Osteoblast (primary cell): ENCODE measurements at regions not wholly inside any gene's neighbourhood (a gene's known extent, or its start where the extent isn't known, plus 50 kb on each side); places are given as distances from the start of the nearest gene placed in this dataset.
A peak's percentile ranks its signal among the peaks of the same experiment; 100 is the strongest.

Experiments
- DNase-seq: peaks from one replicate; pipeline ENCODE4 v3.0.0; 2011; ENCODE audit warnings: low spot score, mixed read lengths; ENCODE audit not compliant: insufficient read length; ENCODE audit errors: missing footprints
- H2AFZ ChIP-seq: 2 replicates; pipeline ENCODE4 v1.6.0; 2011; ENCODE audit warnings: mild to moderate bottlenecking, low read length
- H3K27ac ChIP-seq: 2 replicates; pipeline ENCODE4 v1.5.1; 2011; ENCODE audit warnings: mild to moderate bottlenecking, low read depth, low read length, moderate library complexity
- H3K27me3 ChIP-seq: 2 replicates; pipeline ENCODE4 v1.6.0; 2012; ENCODE audit warnings: mild to moderate bottlenecking, control low read depth, inconsistent platforms, low read length, moderate library complexity; ENCODE audit not compliant: insufficient read depth
- H3K36me3 ChIP-seq: 2 replicates; pipeline ENCODE4 v1.5.1; 2011; ENCODE audit warnings: mild to moderate bottlenecking, low read length, control low read depth, moderate library complexity; ENCODE audit not compliant: insufficient read depth
- H3K4me1 ChIP-seq: 2 replicates; pipeline ENCODE4 v1.5.1; 2011; ENCODE audit warnings: mild to moderate bottlenecking, low read length, control low read depth, moderate library complexity; ENCODE audit not compliant: insufficient read depth
- H3K4me2 ChIP-seq: 2 replicates; pipeline ENCODE4 v1.6.0; 2011; ENCODE audit warnings: mild to moderate bottlenecking, low read length; ENCODE audit not compliant: insufficient read depth
- H3K4me3 ChIP-seq: fragments of 200-600 bp; sonication (generic); 3 replicates; pipeline ENCODE4 v1.5.1; 2012; ENCODE audit warnings: mild to moderate bottlenecking, low read length, inconsistent platforms; ENCODE audit not compliant: insufficient read depth
- H3K79me2 ChIP-seq: 2 replicates; pipeline ENCODE4 v1.6.0; 2012; ENCODE audit warnings: mild to moderate bottlenecking, low read length, control low read depth, inconsistent platforms; ENCODE audit not compliant: insufficient read depth
- H3K9me3 ChIP-seq: 2 replicates; pipeline ENCODE4 v1.5.1; 2011; ENCODE audit warnings: low read depth, low read length, control low read depth
- H4K20me1 ChIP-seq: 2 replicates; pipeline ENCODE4 v1.6.0; 2012; ENCODE audit warnings: mild to moderate bottlenecking, low read length, control low read depth; ENCODE audit not compliant: insufficient read depth
- CTCF ChIP-seq: IDR thresholded peaks from 2 replicates; pipeline ENCODE4 v1.5.1; 2011; ENCODE audit warnings: mild to moderate bottlenecking, low read depth, low read length, moderate library complexity; ENCODE audit errors: extremely low read depth

DNA sequence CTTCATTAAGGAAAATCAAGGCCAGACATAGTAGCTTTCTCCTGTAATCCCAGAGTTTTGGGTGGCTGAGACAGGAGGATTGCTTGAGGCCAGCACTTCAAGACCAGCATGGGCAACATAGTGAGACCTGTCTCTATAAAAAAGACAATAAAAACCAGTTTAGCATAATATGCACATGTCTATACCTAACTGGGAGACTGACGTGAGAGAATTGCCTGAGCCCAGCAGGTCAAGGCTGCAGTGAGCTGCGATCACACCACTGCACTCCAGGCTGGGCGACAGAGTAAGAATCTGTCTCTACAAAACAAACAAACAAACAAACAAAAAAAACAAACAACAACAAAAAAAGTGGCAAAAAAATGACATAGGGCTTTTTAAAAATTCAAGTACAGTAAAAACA lies 820.8 kb downstream of the MTRR start:
- no peak for DNase-seq
- Histone ChIP-seq H3K4me3 (no peak overlapping the region), H3K9me3 (no peaks in the 10 kb centered on the region), H4K20me1 (no peaks in the 10 kb centered on the region), H3K27ac (no peak overlapping the region), H3K4me1 (peaks cover 10% of the 10 kb centered on the region), H3K4me2 (no peak overlapping the region), H2AFZ (no peak overlapping the region), H3K36me3 (no peaks in the 10 kb centered on the region), H3K27me3 (no peaks in the 10 kb centered on the region), H3K79me2 (no peaks in the 10 kb centered on the region)
- TF ChIP-seq CTCF, result no peak

GRCh38 chr5:8691221-8691620 lies 822.3 kb downstream of the MTRR start:
- Histone ChIP-seq H4K20me1 (no peaks in the 10 kb centered on the region), H3K27me3 (no peaks in the 10 kb centered on the region), H3K27ac (no peak overlapping the region), H3K79me2 (no peaks in the 10 kb centered on the region), H3K4me1 (peaks cover 10% of the 10 kb centered on the region), H3K36me3 (no peaks in the 10 kb centered on the region), H3K4me2 (no peak overlapping the region), H3K9me3 (no peaks in the 10 kb centered on the region), H3K4me3 (no peak overlapping the region), H2AFZ (no peak overlapping the region)
- no peak for DNase-seq
- no peak for TF ChIP-seq CTCF

DNA sequence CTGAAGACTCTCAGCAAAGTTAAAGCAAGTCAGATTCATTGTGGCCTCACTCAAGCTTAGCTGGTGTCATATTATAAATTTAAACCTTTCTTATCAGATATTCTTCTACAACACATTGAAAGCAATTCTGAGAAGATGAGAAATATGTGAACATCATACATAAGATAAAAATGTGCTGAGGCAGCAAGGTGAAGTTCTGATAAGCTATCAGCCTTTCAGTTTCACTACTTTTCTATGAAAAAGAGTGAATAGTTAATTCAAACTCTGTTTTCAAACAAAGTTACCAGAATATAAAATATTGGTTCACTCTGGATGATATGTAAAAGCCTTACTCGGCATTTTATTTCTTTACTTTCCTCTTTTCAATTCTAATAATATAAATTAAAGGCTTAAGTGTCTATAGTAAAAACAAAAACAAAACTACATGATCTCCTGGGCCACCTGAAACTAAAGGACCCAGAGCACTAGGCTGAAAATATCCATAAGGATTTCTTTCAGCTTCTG lies 824.4 kb downstream of the MTRR start:
- H3K27ac ChIP-seq, result no peak overlapping the region
- H3K79me2 ChIP-seq, result no peaks in the 10 kb centered on the region
- no peaks in the 10 kb centered on the region for H4K20me1 ChIP-seq
- DNase-seq, result no peak
- no peak overlapping the region for H3K4me3 ChIP-seq
- H3K9me3 ChIP-seq, result no peaks in the 10 kb centered on the region
- H3K36me3 ChIP-seq, result no peaks in the 10 kb centered on the region
- H2AFZ ChIP-seq, result no peak overlapping the region
- no peaks in the 10 kb centered on the region for H3K27me3 ChIP-seq
- H3K4me2 ChIP-seq, result peak overlapping the region; percentile 45
- no peaks in the 10 kb centered on the region for H3K4me1 ChIP-seq
- TF ChIP-seq CTCF, result no peak

- Histone ChIP-seq H3K9me3 (no peaks in the 10 kb centered on the region), H3K4me1 (no peaks in the 10 kb centered on the region), H4K20me1 (no peaks in the 10 kb centered on the region), H3K36me3 (no peaks in the 10 kb centered on the region), H3K4me3 (no peak overlapping the region), H3K27ac (no peak overlapping the region), H3K79me2 (no peaks in the 10 kb centered on the region), H2AFZ (no peak overlapping the region), H3K27me3 (no peaks in the 10 kb centered on the region), H3K4me2 (no peak overlapping the region)
- no peak for TF ChIP-seq CTCF
- DNase-seq, result no peak
Observed at GRCh38 chr5:8694545-8694944, 825.6 kb downstream of the MTRR start.
